NCI-H526 treated with DMSO at 0.1 percent for 48 hours (cell line): ENCODE measurements at regions not wholly inside any gene's neighbourhood (a gene's known extent, or its start where the extent isn't known, plus 50 kb on each side); places are given as distances from the start of the nearest gene placed in this dataset.

Experiments used
- DNase-seq: peaks from one replicate; lab custom pipeline; 2025; lab: John Stamatoyannopoulos, UW

- DNase-seq, result no peak
Observed at GRCh38 chr13:22496803-22497508, 683.8 kb upstream of the SGCG start.

GRCh38 chr13:22497991-22498780 lies 682.6 kb upstream of the SGCG start:
- peak; percentile 61 for DNase-seq

- no peak for DNase-seq
Observed at GRCh38 chr13:22499919-22500318, 680.9 kb upstream of the SGCG start.

- DNase-seq, result no peak
Observed at GRCh38 chr13:22505489-22505888, 675.3 kb upstream of the SGCG start.

GRCh38 chr13:22506096-22506691 lies 674.6 kb upstream of the SGCG start:
- no peak for DNase-seq

- peak; percentile 99 for DNase-seq
Observed at GRCh38 chr13:22517544-22517943, 663.2 kb upstream of the SGCG start.

- no peak for DNase-seq
Observed at GRCh38 chr13:22536851-22537250, 643.9 kb upstream of the SGCG start.

- no peak for DNase-seq
Observed at GRCh38 chr13:22538400-22538799, 642.4 kb upstream of the SGCG start.

- DNase-seq, result no peak
Observed at GRCh38 chr13:22549126-22549525, 631.7 kb upstream of the SGCG start.

GRCh38 chr13:22561581-22561980 lies 619.2 kb upstream of the SGCG start:
- no peak for DNase-seq

- DNase-seq, result no peak
Observed at GRCh38 chr13:22562116-22562515, 618.7 kb upstream of the SGCG start.

- DNase-seq, result no peak
Observed at GRCh38 chr13:22563272-22563671, 617.5 kb upstream of the SGCG start.

GRCh38 chr13:22569811-22570210 lies 611.0 kb upstream of the SGCG start:
- no peak for DNase-seq

- DNase-seq, result no peak
Observed at GRCh38 chr13:22589880-22590279, 590.9 kb upstream of the SGCG start.

GRCh38 chr13:22592515-22592914 lies 588.3 kb upstream of the SGCG start:
- DNase-seq, result no peak

- no peak for DNase-seq
Observed at GRCh38 chr13:22594041-22594440, 586.7 kb upstream of the SGCG start.

GRCh38 chr13:22596171-22596863 lies 584.5 kb upstream of the SGCG start:
- DNase-seq, result no peak

GRCh38 chr13:22599156-22599555 lies 581.6 kb upstream of the SGCG start:
- DNase-seq, result no peak

GRCh38 chr13:22618002-22618401 lies 562.8 kb upstream of the SGCG start:
- DNase-seq, result no peak

GRCh38 chr13:22625691-22626090 lies 555.1 kb upstream of the SGCG start:
- DNase-seq, result no peak

- DNase-seq, result no peak
Observed at GRCh38 chr13:22629374-22629773, 551.4 kb upstream of the SGCG start.

- no peak for DNase-seq
Observed at GRCh38 chr13:22642088-22642487, 538.7 kb upstream of the SGCG start.

GRCh38 chr13:22644941-22645340 lies 535.8 kb upstream of the SGCG start:
- DNase-seq, result no peak
